ENCODE measurements at regions not wholly inside any gene's neighbourhood (a gene's known extent, or its start where the extent isn't known, plus 50 kb on each side); places are given as distances from the start of the nearest gene placed in this dataset.

DNA sequence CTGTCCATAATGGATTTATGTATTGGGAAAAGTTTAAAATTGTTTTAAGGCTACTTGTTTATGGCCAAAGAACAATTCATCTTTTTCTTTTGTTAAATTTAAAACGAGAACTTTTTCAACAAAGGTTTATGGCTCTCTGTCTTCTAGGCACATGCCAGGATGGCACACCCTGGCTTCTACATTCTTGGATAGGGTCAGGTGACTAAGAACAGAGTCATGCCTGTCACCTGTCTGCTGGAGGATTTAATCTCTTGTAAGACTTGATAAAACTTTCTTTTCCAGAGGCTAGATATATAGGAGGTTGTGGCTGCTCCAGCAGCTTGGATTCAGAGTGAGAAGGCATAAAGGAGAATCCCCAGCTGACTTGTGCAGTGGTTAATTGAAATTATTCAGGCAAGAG, 915.4 kb downstream of the GATA3 start:
- H3K27me3 Mint-ChIP-seq, result peaks cover 11% of the 10 kb centered on the region
- H3K9me3 Mint-ChIP-seq, result no peaks in the 10 kb centered on the region
- H3K27ac Mint-ChIP-seq, result no peak overlapping the region
- no peak overlapping the region for H3K4me3 Mint-ChIP-seq
- H3K4me1 Mint-ChIP-seq, result no peaks in the 10 kb centered on the region
- no peak for ATAC-seq (replicated peaks)
- no peaks in the 10 kb centered on the region for H3K36me3 Mint-ChIP-seq (ENCODE audit: low read depth)

- ATAC-seq (replicated peaks), result no peak
- Mint-ChIP-seq H3K36me3 (ENCODE audit: low read depth) (no peaks in the 10 kb centered on the region), H3K4me1 (no peaks in the 10 kb centered on the region), H3K4me3 (no peak overlapping the region), H3K27me3 (peaks cover 11% of the 10 kb centered on the region), H3K27ac (no peak overlapping the region), H3K9me3 (no peaks in the 10 kb centered on the region)
These were observed 921.0 kb downstream of the GATA3 start for GRCh38 chr10:8975535-8975934.

DNA sequence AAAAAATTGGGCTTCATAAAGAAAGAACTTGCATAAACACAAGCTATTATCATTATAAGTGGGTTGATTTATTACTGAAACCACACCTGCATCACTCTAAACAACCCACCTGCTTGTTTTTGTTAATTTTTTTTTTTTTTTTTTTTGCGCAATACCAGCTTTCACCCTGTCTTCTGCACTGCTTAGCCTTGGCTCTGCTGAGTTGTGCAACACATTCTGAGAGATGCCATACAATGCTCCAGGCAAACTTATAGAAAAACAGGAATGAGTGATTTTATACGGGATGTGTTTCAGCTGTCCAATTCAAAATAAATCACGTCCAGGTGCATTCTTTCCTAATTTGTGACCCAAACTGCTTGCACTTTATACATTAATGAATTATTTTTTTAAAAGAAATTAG, 923.6 kb downstream of the GATA3 start:
- H3K27ac Mint-ChIP-seq, result no peak overlapping the region
- H3K9me3 Mint-ChIP-seq, result no peaks in the 10 kb centered on the region
- no peak for ATAC-seq (replicated peaks)
- no peaks in the 10 kb centered on the region for H3K36me3 Mint-ChIP-seq (ENCODE audit: low read depth)
- peaks cover 11% of the 10 kb centered on the region for H3K27me3 Mint-ChIP-seq
- H3K4me1 Mint-ChIP-seq, result no peaks in the 10 kb centered on the region
- no peak overlapping the region for H3K4me3 Mint-ChIP-seq

GRCh38 chr10:8979976-8980375, 925.5 kb downstream of the GATA3 start:
- H3K27ac Mint-ChIP-seq, result no peak overlapping the region
- H3K36me3 Mint-ChIP-seq (ENCODE audit: low read depth), result no peaks in the 10 kb centered on the region
- H3K4me1 Mint-ChIP-seq, result no peaks in the 10 kb centered on the region
- no peaks in the 10 kb centered on the region for H3K9me3 Mint-ChIP-seq
- H3K4me3 Mint-ChIP-seq, result no peak overlapping the region
- no peak for ATAC-seq (replicated peaks)
- peaks cover 11% of the 10 kb centered on the region for H3K27me3 Mint-ChIP-seq

- no peak overlapping the region for H3K27ac Mint-ChIP-seq
- ATAC-seq (replicated peaks), result no peak
- no peak overlapping the region for H3K4me3 Mint-ChIP-seq
- H3K4me1 Mint-ChIP-seq, result no peaks in the 10 kb centered on the region
- no peaks in the 10 kb centered on the region for H3K36me3 Mint-ChIP-seq (ENCODE audit: low read depth)
- peaks cover 11% of the 10 kb centered on the region for H3K27me3 Mint-ChIP-seq
- H3K9me3 Mint-ChIP-seq, result no peaks in the 10 kb centered on the region
These were observed 926.8 kb downstream of the GATA3 start for GRCh38 chr10:8981277-8981676.

DNA sequence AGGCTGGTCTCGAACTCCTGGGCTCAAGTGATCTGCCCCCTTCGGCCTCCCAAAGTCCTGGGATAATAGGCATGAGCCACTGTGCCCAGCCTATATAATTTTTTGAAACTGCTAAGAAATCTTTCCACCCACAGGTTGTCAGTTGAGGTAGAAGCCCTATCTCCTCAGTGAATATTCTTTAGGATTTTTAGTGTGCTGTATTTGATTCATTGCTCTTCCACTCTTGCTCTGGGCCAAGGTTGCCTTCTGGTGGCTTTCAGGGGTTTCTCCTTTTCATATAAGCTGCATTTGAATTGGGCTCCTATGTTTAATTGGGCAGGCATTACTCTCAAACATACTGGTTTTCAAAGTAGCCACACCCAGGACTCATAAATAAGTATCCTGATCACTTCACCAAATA, 931.2 kb downstream of the GATA3 start:
- no peak overlapping the region for H3K4me3 Mint-ChIP-seq
- H3K4me1 Mint-ChIP-seq, result no peaks in the 10 kb centered on the region
- H3K27me3 Mint-ChIP-seq, result no peaks in the 10 kb centered on the region
- no peak overlapping the region for H3K27ac Mint-ChIP-seq
- H3K9me3 Mint-ChIP-seq, result no peaks in the 10 kb centered on the region
- H3K36me3 Mint-ChIP-seq (ENCODE audit: low read depth), result no peaks in the 10 kb centered on the region
- ATAC-seq (replicated peaks), result no peak

- H3K4me3 Mint-ChIP-seq, result no peak overlapping the region
- no peak for ATAC-seq (replicated peaks)
- H3K27ac Mint-ChIP-seq, result no peak overlapping the region
- no peaks in the 10 kb centered on the region for H3K4me1 Mint-ChIP-seq
- H3K9me3 Mint-ChIP-seq, result no peaks in the 10 kb centered on the region
- H3K27me3 Mint-ChIP-seq, result peaks cover 3% of the 10 kb centered on the region
- H3K36me3 Mint-ChIP-seq (ENCODE audit: low read depth), result no peaks in the 10 kb centered on the region
These were observed 932.5 kb downstream of the GATA3 start for GRCh38 chr10:8986975-8987374.

DNA sequence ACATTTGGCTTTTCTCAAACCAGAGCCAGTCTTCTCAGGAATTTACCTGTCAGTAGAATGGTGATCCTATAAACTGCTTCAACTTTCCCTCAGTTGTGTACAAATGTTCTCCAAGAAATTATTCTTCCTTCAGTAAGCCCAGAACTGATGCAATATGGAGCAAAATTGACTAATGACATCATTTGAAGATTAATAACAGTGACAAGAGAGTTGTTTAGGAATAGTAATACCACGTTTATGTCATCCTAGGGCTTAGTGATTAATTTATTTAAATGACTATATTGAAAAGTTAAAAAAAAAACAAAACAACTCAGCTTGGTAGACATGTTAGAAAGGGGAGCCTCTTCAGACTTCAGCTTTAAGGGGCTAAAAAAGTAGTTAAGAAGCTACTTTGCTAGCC, 933.2 kb downstream of the GATA3 start:
- no peak for ATAC-seq (replicated peaks)
- H3K4me3 Mint-ChIP-seq, result no peak overlapping the region
- H3K9me3 Mint-ChIP-seq, result no peaks in the 10 kb centered on the region
- H3K27ac Mint-ChIP-seq, result no peak overlapping the region
- no peaks in the 10 kb centered on the region for H3K36me3 Mint-ChIP-seq (ENCODE audit: low read depth)
- no peaks in the 10 kb centered on the region for H3K4me1 Mint-ChIP-seq
- peaks cover 3% of the 10 kb centered on the region for H3K27me3 Mint-ChIP-seq

DNA sequence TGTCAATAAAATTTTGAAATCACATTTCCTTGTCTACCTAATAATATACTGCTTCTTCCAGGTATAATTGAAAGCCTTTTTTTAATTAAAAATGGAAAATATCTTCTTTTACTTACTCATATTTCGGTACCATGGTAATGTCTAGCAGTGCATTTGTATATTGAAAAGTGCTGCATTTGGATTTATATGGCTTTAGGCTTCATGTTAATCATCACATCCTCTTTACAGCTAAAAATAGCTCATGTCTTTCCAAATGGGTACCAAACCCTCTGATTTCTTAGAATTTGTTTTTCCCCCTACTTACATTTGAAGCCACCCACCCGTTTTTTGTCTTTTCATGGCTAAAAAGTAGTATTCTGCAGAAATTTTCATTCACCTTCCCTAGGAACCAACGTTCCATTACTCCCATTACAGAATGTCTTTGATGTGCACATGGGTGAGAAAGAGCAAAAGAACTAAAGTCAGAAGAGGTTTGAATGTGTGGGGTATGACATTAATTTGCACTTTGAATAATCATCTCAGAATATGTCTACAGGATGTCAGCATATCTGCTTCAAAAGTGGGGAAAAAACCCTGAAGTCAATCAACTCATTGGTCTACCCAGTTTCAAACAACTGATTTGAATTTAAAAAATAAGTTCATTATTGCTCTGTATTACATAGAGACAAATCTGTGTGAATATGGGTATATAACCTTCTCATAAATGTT, 935.9 kb downstream of the GATA3 start:
- no peaks in the 10 kb centered on the region for H3K36me3 Mint-ChIP-seq (ENCODE audit: low read depth)
- no peaks in the 10 kb centered on the region for H3K4me1 Mint-ChIP-seq
- H3K27ac Mint-ChIP-seq, result no peak overlapping the region
- no peak overlapping the region for H3K4me3 Mint-ChIP-seq
- H3K9me3 Mint-ChIP-seq, result no peaks in the 10 kb centered on the region
- ATAC-seq (replicated peaks), result peak; percentile 62
- peaks cover 3% of the 10 kb centered on the region for H3K27me3 Mint-ChIP-seq

GRCh38 chr10:8992009-8992408, 937.5 kb downstream of the GATA3 start:
- no peak overlapping the region for H3K27ac Mint-ChIP-seq
- ATAC-seq (replicated peaks), result no peak
- no peak overlapping the region for H3K4me3 Mint-ChIP-seq
- H3K4me1 Mint-ChIP-seq, result no peaks in the 10 kb centered on the region
- no peaks in the 10 kb centered on the region for H3K36me3 Mint-ChIP-seq (ENCODE audit: low read depth)
- peaks cover 3% of the 10 kb centered on the region for H3K27me3 Mint-ChIP-seq
- no peaks in the 10 kb centered on the region for H3K9me3 Mint-ChIP-seq

- ATAC-seq (replicated peaks), result no peak
- Mint-ChIP-seq H3K27ac (no peak overlapping the region), H3K4me3 (no peak overlapping the region), H3K9me3 (no peaks in the 10 kb centered on the region), H3K4me1 (no peaks in the 10 kb centered on the region), H3K36me3 (ENCODE audit: low read depth) (no peaks in the 10 kb centered on the region), H3K27me3 (peaks cover 9% of the 10 kb centered on the region)
These were observed 939.4 kb downstream of the GATA3 start for GRCh38 chr10:8993864-8994263.

GRCh38 chr10:8998751-8999150, 944.3 kb downstream of the GATA3 start:
- Mint-ChIP-seq H3K36me3 (ENCODE audit: low read depth) (no peaks in the 10 kb centered on the region), H3K4me1 (no peaks in the 10 kb centered on the region), H3K9me3 (no peaks in the 10 kb centered on the region), H3K27ac (no peak overlapping the region), H3K27me3 (peaks cover 6% of the 10 kb centered on the region), H3K4me3 (no peak overlapping the region)
- no peak for ATAC-seq (replicated peaks)

DNA sequence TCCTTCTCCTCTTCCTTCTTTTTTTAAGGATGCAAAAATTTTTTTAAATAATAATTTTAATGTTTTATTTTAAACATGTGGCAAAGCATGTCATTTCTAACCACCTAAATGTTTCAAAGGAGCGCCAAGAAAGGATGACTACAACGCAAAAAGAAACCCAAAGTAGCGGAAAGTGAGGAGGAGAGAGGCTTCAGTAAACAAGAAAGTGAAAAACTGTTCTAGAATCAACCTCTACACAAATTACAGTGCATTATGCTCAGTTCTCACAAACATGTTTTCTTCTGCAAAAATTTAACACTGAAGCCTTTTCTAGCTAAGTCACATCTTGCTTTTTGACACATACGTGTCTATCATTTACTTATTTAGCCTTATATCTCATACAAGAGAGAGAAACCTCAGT, 948.6 kb downstream of the GATA3 start:
- no peak overlapping the region for H3K4me3 Mint-ChIP-seq

DNA sequence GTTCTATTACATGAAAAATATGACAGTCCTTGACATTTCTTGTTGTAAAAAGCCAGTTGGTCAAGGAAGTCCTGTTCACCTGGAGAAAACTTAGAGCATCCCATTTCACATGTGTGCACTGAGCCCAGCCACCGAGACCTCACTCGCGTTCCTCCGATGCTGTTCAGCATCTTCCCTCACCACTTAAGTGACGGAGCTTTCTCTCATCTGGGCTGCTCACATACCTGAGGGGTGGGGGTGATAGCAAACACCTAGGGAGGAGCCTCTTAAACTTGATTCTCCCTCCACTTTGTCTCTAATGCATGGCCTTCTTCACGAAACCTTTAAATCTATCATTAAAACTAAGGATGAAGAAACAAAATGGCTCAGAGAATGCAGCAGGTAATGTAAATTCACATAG, 950.2 kb downstream of the GATA3 start:
- no peak for ATAC-seq (replicated peaks)
- no peak overlapping the region for H3K27ac Mint-ChIP-seq
- peaks cover 13% of the 10 kb centered on the region for H3K4me1 Mint-ChIP-seq
- H3K27me3 Mint-ChIP-seq, result peaks cover 5% of the 10 kb centered on the region
- no peaks in the 10 kb centered on the region for H3K9me3 Mint-ChIP-seq
- H3K36me3 Mint-ChIP-seq (ENCODE audit: low read depth), result no peaks in the 10 kb centered on the region
- H3K4me3 Mint-ChIP-seq, result peak overlapping the region; percentile 19

More for the DNA sequence above, 948.6 kb downstream of the GATA3 start:
- Mint-ChIP-seq H3K4me1 (peaks cover 7% of the 10 kb centered on the region), H3K9me3 (no peaks in the 10 kb centered on the region), H3K27me3 (peaks cover 11% of the 10 kb centered on the region), H3K36me3 (ENCODE audit: low read depth) (no peaks in the 10 kb centered on the region), H3K27ac (no peak overlapping the region)
- peak; percentile 19 for ATAC-seq (replicated peaks)

GRCh38 chr10:9009505-9009904, 955.0 kb downstream of the GATA3 start:
- peak overlapping the region; percentile 4 for H3K4me3 Mint-ChIP-seq
- ATAC-seq (replicated peaks), result no peak
- peaks cover 18% of the 10 kb centered on the region for H3K4me1 Mint-ChIP-seq
- no peak overlapping the region for H3K27ac Mint-ChIP-seq
- H3K27me3 Mint-ChIP-seq, result no peaks in the 10 kb centered on the region
- no peaks in the 10 kb centered on the region for H3K9me3 Mint-ChIP-seq
- no peaks in the 10 kb centered on the region for H3K36me3 Mint-ChIP-seq (ENCODE audit: low read depth)

DNA sequence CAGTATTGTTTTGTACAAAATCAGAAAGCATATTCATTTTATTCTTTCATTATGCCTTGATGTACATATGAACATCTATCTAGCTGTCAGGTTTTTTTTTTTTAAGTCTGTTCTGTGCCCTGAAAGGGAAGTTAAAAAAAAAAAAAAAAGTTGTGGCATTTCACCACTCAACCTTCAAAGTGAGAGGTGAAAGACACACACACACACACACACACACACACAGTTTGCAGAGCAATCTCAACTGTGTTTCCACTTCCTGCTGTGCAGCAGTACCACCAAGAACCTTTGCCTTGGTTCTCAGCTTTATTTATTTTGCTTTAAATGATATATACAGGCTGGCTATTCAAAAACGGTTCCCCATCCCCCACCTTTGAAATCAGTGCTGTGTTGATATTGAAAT, 955.6 kb downstream of the GATA3 start:
- no peak overlapping the region for H3K27ac Mint-ChIP-seq
- H3K9me3 Mint-ChIP-seq, result no peaks in the 10 kb centered on the region
- peak overlapping the region; percentile 4 for H3K4me3 Mint-ChIP-seq
- peaks cover 15% of the 10 kb centered on the region for H3K4me1 Mint-ChIP-seq
- H3K27me3 Mint-ChIP-seq, result no peaks in the 10 kb centered on the region
- peak; percentile 81 for ATAC-seq (replicated peaks)
- no peaks in the 10 kb centered on the region for H3K36me3 Mint-ChIP-seq (ENCODE audit: low read depth)

Data from activated T-helper 17 cell treated with anti-CD3 and anti-CD28 coated beads, Interleukin-2, amount 50 U/mL, for 72 hours (primary cell).